ENCODE measurements at regions not wholly inside any gene's neighbourhood (a gene's known extent, or its start where the extent isn't known, plus 50 kb on each side); places are given as distances from the start of the nearest gene placed in this dataset.
A peak's percentile ranks its signal among the peaks of the same experiment; 100 is the strongest.
"Not testable (repeated sequence)": the region's sequence is repeated elsewhere in the genome, so short reads cannot be mapped to it uniquely, and the experiment has no call there.

GRCh38 chr3:99313485-99313884, 324.9 kb upstream of the COL8A1 start:
- Histone ChIP-seq H3K36me3 (replicated peaks) (no peaks in the 10 kb centered on the region), H3K4me3 (ENCODE audit: low read depth, low read length) (no peak overlapping the region), H3K27me3 (replicated peaks) (no peaks in the 10 kb centered on the region), H3K27ac (peak overlapping the region; percentile 53)
- in situ Hi-C loops (cut with HindIII; ENCODE audit: low pct_ligation_motif_present, low sequenced_read_pairs), result no loop called here
- DNase-seq, result no peak
- no peak for TF ChIP-seq CTCF (IDR thresholded peaks at IDR 0.05; ENCODE audit: low read depth, low read length, missing control alignments)

- Histone ChIP-seq H3K27ac (no peak overlapping the region), H3K4me3 (ENCODE audit: low read depth, low read length) (no peak overlapping the region), H3K36me3 (replicated peaks) (no peaks in the 10 kb centered on the region), H3K27me3 (replicated peaks) (no peaks in the 10 kb centered on the region)
- no peak for TF ChIP-seq CTCF (IDR thresholded peaks at IDR 0.05; ENCODE audit: low read depth, low read length, missing control alignments)
- in situ Hi-C loops (cut with HindIII; ENCODE audit: low pct_ligation_motif_present, low sequenced_read_pairs), result no loop called here
- no peak for DNase-seq
These were observed 339.7 kb upstream of the COL8A1 start for GRCh38 chr3:99298661-99299060.

GRCh38 chr3:99295836-99296235, 342.6 kb upstream of the COL8A1 start:
- TF ChIP-seq CTCF (IDR thresholded peaks at IDR 0.05; ENCODE audit: low read depth, low read length, missing control alignments), result no peak
- H3K27me3 ChIP-seq (replicated peaks), result no peaks in the 10 kb centered on the region
- H3K27ac ChIP-seq, result no peak overlapping the region
- no peak for DNase-seq
- no peak overlapping the region for H3K4me3 ChIP-seq (ENCODE audit: low read depth, low read length)
- in situ Hi-C loops (cut with HindIII; ENCODE audit: low pct_ligation_motif_present, low sequenced_read_pairs), result no loop called here
- no peaks in the 10 kb centered on the region for H3K36me3 ChIP-seq (replicated peaks)

GRCh38 chr3:99294092-99294491, 344.3 kb upstream of the COL8A1 start:
- in situ Hi-C loops (cut with HindIII; ENCODE audit: low pct_ligation_motif_present, low sequenced_read_pairs); H3K36me3 ChIP-seq (replicated peaks); H3K4me3 ChIP-seq (ENCODE audit: low read depth, low read length); DNase-seq; H3K27ac ChIP-seq; H3K27me3 ChIP-seq (replicated peaks): not testable (repeated sequence)

GRCh38 chr3:99287876-99288275, 350.5 kb upstream of the COL8A1 start:
- no peaks in the 10 kb centered on the region for H3K36me3 ChIP-seq (replicated peaks)
- in situ Hi-C loops (cut with HindIII; ENCODE audit: low pct_ligation_motif_present, low sequenced_read_pairs), result no loop called here
- no peak overlapping the region for H3K27ac ChIP-seq
- no peak for TF ChIP-seq CTCF (IDR thresholded peaks at IDR 0.05; ENCODE audit: low read depth, low read length, missing control alignments)
- H3K4me3 ChIP-seq (ENCODE audit: low read depth, low read length), result no peak overlapping the region
- no peaks in the 10 kb centered on the region for H3K27me3 ChIP-seq (replicated peaks)
- DNase-seq, result no peak

GRCh38 chr3:99286266-99286845, 352.0 kb upstream of the COL8A1 start:
- Histone ChIP-seq H3K27me3 (replicated peaks) (no peaks in the 10 kb centered on the region), H3K27ac (no peak overlapping the region), H3K36me3 (replicated peaks) (no peaks in the 10 kb centered on the region), H3K4me3 (ENCODE audit: low read depth, low read length) (no peak overlapping the region)
- in situ Hi-C loops (cut with HindIII; ENCODE audit: low pct_ligation_motif_present, low sequenced_read_pairs), result no loop called here
- DNase-seq, result no peak
- TF ChIP-seq CTCF (IDR thresholded peaks at IDR 0.05; ENCODE audit: low read depth, low read length, missing control alignments), result no peak
